A673 (cell line): ENCODE measurements at regions not wholly inside any gene's neighbourhood (a gene's known extent, or its start where the extent isn't known, plus 50 kb on each side); places are given as distances from the start of the nearest gene placed in this dataset.
"Not testable (repeated sequence)": the region's sequence is repeated elsewhere in the genome, so short reads cannot be mapped to it uniquely, and the experiment has no call there.

Experiments used
- CTCF ChIP-seq: fragments of 300-800, 200-600 bp; sonication (generic); conservative IDR thresholded peaks from 2 replicates; pipeline ENCODE4 v1.5.1; 2017; ENCODE audit warnings: low read depth, mild to moderate bottlenecking, antibody characterized with exemption, low read length, moderate library complexity, mixed read lengths
- EZH2 ChIP-seq: fragments of 200-600 bp; sonication (generic); IDR thresholded peaks from 2 replicates; pipeline ENCODE4 v1.6.1; 2017; ENCODE audit warnings: borderline replicate concordance, low read depth, mild to moderate bottlenecking, mixed read lengths, antibody characterized with exemption, low read length; ENCODE audit not compliant: poor library complexity, severe bottlenecking

GRCh38 chr7:114329458-114329857 is 85.2 kb upstream of the FOXP2 start:
- not testable (repeated sequence) for TF ChIP-seq EZH2, CTCF
